Activated CD4-positive, CD25-positive, alpha-beta regulatory T cell (primary cell): ENCODE measurements at regions not wholly inside any gene's neighbourhood (a gene's known extent, or its start where the extent isn't known, plus 50 kb on each side); places are given as distances from the start of the nearest gene placed in this dataset.
"Not testable (repeated sequence)": the region's sequence is repeated elsewhere in the genome, so short reads cannot be mapped to it uniquely, and the experiment has no call there.

Experiments
- DNase-seq, 4 experiments: peaks; one replicate each; lab custom pipeline; 2025; lab: John Stamatoyannopoulos, UW

DNA sequence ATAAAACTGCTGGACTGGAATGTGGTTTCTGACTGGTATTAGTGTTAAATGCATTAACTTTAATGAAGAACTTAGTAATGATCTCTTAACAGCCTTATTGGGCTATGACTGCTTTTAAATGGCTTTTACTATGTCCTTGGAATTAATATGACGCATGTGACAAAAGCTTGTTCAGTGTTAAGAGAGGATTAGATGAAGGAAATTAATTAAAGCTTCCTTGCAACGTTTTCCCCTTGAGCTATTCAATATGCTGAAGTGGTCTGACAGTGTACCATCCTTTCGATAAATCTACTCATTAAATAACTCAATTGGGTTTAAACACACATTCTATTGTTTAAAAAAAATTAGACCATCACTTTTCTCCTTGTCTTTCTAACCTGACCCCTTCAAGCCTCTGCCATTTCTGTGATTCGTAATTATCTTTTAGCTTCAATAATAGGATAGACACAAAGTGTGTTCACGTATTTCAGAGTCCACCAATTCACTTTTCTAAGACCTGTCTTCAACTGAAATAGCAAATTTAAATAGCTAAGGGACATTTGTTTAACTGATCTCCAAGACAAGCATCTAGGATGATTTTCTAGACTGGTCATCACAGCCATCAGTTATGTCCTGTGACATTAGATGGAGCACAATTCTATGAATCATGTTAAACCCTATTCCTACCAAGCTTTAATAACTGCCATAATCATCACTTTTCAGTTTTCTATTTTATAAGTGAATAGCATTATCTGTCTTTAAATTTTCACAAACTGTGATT lies 1258.0 kb upstream of the CDH9 start:
- no peak for DNase-seq

DNA sequence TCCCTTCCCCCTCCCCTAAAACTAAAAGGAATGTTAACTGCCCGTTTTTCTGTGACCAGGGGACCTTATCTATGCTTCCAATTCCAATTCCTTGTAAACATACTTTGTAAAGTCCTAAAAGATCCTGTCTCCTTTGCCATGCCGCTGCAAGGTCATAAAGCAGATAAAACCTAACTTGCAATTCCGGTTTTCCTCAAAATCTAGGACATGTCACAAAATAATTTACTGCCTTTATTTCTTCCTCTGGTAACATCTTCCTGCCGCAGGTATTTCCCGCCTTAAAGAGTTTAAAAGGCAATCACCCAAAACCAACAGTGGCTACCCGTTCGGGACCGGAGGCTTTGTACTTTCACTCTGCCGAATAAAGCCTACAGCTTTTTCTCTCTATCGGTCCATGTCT lies 1248.6 kb upstream of the CDH9 start:
- not testable (repeated sequence) for DNase-seq

DNA sequence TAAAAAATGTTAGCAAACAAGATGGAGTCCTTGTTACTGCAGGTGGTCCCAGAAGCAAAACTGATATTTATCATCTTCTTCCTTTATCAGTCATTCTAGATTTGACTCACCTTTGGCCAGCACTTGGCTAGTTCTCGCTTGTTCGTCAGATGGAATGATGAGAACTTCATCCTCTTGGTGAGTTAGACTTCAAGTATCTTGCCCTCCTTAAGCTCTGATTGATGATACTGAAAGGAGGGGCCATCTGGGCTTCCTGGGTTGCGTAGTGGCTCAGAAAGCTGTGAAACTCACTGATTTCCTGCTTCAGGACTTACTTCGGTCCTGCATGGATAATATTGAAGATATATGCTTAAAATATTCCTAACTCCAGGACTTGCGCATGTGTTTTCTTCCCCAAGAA lies 1248.2 kb upstream of the CDH9 start:
- no peak for DNase-seq

DNA sequence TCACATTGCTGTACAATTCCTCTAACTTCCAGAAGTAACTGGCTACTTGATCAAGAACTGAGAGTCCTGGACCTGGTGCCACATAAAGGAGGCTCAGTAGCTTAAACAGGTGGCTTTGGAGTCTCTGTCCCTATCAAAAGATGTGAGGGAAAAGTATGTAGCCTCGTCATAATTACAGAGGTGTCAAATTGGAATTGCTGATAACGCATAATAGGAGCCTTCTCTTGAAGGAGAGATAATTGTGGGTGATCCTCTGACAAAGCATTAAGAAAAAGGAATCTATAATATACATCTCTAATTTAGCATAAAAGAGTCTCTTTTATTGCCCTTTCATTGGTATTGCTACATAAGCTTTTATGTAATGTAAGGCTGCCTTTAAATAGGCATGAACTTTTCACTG lies 1246.4 kb upstream of the CDH9 start:
- no peak for DNase-seq

DNA sequence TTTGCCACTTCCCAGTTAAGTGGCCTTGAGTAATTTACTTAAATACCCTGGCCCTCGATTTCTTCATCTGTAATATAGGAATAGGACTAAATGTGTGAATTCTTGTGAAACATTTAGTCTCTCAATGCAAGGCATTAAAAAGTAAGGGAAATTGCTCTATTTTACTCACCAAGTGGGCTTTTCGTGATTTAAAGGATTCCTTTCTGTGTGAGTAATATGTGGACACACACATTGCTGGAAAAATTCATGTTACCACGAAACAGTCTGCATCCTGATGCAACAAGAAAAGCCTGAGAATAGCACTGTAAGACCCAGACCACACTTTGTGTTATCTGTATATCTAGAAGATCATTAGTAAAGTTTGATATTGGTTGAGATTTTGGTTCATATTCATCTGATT lies 1243.0 kb upstream of the CDH9 start:
- DNase-seq: no peak

DNA sequence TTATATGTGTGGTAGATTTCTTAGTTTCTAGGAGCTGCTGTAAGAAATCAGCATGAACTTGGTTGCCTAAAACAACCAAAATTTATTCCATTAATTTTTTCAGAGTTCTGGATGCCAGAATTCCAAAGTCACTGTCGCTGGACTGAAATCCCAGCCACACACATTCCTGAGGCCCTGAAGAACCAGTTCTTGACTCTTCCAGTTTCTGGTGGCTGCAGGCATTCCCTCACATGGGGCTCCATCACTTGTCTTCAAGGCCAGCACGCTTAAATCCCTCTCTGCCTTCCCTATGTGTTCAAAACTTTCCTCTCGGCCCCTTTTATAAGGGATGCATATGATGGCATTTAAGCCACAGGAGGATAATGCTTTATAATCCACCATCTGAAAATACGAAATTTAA lies 1237.5 kb upstream of the CDH9 start:
- no peak for DNase-seq

DNA sequence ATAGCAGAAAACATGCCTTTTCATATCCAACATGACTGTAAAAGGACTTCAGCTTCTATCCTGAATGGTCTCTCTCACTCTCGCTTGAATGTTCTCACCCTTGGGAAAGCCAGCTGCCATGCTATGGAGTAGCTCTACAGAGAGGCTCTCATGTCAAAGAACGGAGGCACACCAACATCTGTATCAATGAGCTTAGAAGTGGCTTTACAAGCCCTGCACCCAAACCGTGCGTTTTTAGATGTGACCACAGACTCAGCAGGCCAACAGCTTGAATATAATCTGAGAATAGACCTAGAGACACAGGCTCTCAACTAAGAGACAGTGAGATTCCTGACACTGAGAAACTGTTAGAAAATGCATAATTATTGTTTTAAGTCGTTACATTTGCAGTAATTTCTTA lies 1231.6 kb upstream of the CDH9 start:
- DNase-seq: no peak

DNA sequence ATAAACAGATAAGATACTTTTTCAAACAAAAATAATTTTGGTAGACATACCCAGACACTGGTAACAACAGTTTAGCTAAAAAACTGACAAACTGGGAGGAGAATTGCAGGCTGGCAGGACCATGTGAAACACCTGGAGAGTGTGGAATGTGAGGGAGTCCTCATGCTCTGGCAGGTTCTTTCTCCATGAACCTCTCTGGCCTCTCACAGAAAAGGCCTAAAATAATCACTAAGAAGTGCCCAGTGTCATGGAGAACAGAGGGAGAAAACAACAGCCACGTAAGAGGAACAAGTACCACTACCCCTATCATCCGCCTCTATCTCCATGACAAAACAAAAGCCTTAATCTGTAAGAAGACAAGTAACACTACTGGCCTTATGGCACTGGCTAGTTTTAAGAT lies 1227.5 kb upstream of the CDH9 start:
- DNase-seq: no peak

DNA sequence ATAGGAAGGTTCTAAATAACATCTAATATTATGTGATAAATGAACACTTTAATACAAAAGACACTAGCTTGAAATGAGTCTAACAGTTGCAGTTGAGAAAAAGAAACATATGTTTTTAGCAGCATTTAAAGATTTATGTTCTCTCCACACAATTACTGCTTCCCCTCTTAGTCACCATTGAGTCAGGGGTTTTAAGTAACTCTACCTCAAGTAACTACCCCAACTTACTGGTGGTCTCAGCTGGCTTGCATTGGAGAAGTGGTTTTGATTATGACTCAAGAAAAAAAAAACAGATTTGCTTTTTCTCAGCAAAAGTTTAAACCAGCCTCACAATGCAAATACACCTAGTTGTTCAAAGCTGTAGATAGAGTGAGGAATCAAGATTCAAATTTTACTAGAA lies 1216.5 kb upstream of the CDH9 start:
- DNase-seq: no peak

DNA sequence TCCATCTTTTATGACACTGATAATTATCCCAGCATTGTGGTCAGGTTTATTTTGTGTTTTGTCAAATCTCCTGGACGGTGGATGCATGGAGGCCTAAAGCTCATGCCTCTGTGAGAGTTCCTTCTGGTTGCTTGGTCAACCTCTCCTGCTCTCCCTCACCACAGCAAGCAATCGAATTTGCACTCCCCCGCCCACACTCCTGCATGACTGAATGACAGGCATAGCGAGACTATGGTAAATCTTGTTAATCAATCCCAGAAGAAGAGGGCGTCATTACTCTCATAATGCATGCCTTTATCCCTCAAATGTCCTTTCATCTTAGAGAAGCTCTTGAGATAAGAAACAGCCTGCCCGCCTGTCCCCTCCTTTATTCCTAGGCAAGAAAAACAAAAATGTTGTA lies 1215.0 kb upstream of the CDH9 start:
- no peak for DNase-seq

DNA sequence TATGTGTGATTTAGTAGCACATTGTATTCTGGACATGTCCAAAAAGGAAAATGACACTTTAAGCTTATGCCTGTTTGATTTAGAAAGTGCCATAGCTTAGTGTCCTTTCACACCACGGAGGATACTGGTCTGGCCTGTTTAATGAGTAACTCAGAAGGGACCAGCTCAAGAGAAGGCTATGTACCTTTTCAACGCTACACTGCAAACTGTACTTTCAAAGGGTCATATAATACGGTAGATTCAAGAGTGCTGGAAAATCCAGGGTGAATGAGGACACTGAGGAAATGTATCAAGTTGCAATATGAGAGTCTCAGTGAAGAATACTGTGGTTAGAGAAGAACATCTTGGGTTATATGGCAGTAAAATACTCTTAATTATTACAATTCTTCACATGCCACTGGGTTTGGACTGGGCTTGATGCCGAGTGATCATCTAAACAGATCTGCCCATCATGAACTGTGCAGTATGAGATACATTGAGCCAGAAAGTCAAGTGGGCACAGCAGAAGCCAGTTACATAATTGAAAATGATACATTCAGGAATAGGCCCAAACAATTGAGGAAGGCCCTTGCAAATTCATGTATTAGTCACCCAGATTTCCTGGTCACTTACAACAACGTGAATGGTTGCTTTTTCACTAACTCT lies 1211.5 kb upstream of the CDH9 start:
- no peak for DNase-seq

DNA sequence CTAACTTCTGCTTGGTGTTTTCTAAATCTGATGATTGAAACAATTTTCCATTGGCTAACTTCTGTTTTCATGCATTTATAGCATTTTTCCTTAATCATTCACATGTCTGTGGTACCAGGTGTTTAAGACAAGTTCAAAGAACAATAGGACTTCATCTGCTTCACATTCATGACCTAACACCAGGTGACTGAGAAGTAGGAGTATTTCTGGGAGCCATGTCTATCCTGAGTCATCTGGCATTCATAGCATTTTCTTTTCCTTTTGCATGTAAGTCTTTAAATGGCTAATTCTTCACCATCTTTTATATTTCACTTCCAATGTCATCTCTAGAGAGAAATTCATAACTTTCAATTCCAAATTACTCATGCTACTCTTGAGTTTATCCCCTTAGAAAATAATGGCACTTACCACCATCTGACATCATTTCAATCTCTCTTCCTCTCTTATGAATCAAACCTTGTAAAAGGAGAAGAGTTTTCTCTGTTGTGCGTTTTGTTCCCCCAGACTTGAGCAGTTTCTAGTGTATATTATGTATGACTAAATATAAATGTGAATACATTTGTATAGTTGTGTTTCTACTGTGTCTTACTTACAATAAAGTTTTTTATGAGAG lies 1196.1 kb upstream of the CDH9 start:
- DNase-seq: no peak

DNA sequence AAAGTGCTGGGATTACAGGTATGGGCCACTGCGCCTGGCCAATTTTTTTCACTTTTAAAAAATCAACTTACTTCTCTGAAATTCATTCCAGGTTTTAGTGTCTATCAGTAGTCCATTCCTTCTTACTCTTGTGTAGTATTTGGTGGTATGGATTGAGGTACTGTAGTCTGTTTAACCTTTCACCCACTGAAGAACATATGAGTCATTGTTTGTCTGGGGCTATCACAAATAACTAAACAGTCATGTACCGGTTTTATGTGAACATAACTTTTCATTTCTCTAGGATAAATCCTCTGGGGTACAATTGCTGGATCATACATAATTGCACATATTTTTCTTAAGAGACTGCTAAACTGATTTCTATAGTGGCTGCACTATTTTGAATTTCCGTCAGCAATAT lies 1188.0 kb upstream of the CDH9 start:
- no peak for DNase-seq

DNA sequence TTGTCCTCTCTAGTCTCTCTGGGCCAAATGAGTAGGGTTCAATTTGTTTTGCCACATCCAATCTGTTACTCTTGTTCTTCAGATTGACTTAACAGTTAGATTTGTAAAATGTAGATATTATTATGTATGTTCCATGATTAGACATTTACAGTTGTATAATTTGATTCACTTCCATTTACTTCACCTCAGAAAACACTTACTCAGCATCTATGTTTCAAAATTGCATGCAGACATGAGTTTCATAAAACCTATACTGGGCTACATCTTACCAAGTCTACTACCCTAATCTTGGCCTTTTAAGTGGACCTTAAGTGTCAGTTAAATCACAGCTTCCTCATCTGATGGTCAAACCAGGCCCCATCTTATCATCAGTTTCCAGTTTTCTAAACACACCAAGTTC lies 1181.2 kb upstream of the CDH9 start:
- DNase-seq: no peak

DNA sequence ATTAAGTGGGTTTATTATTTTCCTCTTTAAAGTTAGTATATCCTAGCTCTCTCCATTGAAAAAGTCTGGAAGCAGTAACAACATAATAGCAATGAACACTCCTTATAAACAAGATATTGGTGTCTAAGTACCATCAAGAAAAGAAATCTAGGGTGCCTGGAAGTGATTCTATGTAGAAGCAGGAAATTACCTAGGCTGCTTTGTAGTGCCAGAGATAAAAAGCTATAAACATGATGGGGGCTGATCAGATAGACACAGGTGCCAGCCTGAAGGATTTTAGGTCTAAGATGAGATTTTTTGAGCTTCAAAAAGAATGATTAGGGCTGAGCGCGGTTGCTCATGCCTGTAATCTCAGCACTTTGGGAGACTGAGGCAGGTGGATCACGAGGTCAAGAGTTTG lies 1179.3 kb upstream of the CDH9 start:
- no peak for DNase-seq

DNA sequence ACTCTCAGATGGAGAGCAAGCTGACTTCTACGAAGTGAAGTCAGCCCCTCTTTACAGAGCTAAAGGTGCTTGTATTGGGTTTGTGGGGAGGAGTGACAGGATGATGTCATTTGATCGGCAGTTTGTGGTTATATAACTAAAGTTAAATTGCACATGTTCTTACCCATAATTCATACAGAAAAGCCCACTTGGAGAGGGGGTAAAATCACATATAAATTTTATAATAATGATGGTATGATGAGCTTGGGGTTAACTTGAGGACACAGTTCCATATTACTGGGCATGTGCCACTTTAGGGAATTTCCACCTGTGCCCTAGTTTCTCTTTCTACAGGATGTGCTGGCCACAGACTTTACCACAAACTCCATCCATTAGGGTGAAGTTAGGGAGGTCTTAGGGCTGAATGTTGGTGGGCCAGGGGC lies 1178.6 kb upstream of the CDH9 start:
- DNase-seq: no peak

DNA sequence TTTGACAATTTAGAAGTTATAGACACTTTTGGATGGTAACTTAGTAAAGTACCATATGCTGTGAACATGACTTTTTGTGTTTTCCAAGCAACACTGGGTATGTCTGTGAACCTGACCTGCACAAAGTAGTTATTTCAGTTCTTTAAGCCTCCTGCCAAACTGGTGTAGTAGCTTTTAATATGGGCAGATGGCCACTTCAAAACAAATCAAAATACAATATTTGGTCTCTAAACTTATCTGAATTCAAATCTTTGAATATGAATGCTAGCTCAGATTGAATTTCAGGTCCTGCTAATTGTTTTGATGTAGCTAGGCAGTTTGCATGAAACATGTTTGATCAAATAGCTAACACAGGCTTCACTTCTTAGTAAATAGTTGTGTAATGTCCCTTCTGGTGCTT lies 1176.7 kb upstream of the CDH9 start:
- DNase-seq: no peak

DNA sequence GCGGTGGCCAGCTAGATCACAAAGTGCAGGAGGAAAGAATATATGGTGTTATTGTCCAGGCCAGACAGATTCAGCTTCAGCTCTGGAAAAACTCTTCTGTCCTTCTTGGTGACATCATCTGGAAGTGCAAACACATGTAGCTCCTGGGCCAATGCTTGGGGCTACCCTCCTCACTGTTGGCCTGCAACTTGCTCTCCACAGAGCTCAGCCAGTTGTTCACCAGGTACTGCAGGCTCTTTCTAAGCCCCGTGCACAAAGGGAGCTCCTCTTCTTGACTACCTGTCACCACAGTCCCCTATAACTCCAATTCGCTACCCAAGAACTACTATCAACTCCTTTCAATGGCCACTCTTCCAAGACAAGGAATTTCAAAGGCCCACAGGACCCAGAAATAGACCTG lies 1175.9 kb upstream of the CDH9 start:
- DNase-seq: no peak

DNA sequence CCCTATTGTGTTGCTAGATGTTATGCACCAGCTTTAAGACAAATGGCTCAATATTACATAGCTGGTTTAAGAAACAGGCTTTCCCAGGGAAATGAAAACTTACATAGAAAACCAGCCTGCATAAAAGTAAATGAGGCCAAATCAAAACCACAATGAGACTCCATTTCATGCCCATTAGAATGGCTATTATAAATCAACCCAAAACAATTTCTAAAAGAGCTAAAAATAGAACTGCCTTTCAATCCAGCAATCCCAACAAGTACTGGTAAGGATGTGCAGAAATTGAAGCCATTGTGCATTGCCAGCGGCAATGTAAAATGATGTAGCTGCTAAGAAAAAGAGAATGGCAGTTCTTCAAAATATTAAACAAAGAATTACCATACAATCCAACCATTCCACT lies 1170.0 kb upstream of the CDH9 start:
- DNase-seq: no peak

DNA sequence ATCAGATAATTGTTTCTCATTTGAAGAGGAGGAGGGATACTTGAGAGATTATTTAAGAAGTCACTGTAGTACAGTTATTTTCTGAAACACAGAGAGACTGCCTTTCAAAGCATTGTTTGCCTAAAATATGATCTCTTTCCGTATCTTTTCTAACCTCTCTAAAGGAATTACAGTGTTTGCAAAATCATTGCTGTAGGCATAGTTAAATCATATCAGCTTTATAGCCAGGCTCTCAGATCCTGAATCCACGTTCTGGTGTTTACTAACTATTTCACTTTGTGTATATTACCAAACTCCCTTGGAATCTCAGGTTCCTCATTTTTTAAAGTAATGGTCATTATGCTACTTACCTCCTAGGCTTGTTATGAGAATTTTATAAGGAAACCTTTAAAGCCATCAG lies 1151.6 kb upstream of the CDH9 start:
- no peak for DNase-seq

DNA sequence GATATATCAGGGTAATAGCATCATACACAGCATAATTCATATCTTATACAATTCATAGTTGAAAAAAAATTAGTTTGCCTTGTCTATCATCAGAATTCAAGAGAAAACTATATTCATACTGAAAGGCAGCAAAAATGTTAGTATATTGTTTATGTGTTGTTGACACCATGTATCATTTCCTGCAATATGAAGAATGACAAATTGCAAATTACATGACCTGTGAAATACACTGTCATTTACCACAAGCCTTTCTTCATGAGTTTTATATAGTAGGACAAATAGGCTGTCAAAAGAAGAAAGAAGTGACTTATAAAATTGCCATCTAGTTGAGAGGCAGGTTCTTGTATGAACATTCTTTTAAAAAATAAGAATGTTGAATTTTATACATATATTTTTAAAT lies 1136.3 kb upstream of the CDH9 start:
- DNase-seq: no peak

DNA sequence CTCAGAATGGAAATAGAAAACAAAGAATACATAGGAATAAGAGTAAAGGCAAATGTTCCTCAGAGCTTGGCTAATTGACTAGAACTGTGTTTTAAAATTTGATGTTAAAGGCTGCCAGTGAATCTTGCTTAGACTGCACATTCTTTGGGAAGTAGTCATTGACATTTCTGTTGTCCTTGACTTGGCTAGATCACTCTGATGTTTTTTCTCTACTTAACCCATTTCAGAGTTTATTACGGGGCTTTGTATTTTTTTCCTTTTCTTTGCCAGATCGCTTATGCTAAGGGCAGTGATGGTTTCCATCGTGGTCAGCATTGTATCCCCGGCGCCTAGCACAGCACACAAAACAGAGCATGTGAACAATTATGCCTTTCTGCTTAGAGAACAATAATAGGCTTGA lies 1126.7 kb upstream of the CDH9 start:
- DNase-seq: no peak

DNA sequence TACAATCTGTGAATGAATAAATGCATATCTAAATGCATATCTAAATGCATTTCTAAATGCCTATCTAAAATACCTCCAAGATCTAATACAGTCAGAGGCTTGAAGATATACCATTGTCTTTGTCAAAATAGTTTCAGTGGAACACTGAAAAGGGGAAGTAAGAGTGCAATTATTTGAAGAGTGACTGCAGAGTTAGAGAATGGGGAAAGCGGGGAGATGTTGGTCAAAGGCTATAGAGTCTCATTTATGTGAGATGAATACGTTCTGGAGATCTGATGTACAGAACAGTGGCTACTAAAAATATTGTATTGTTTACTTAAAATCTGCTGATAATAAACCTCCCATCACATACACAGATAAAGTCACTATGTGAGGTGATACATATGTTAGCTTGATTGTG lies 1126.2 kb upstream of the CDH9 start:
- no peak for DNase-seq

DNA sequence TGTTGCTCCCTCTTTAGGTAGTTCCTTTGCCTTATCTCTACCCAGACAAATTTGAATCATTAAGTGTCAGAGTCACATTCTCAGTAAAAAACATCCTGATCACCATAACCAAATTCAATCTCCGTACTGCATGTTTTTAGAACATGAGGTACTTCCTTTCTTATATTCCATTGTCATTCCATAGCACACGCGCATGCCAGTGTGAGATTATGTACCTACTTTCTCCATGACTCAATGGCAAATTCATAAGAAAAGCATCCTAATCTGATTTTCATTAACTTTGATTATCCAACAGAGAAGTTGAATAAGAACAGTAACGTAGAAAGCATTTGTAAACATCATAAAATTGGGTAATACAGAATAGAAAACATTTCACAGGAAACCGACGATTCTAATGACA lies 1118.6 kb upstream of the CDH9 start:
- DNase-seq: no peak
